GM12878 (cell line): ENCODE measurements at regions not wholly inside any gene's neighbourhood (a gene's known extent, or its start where the extent isn't known, plus 50 kb on each side); places are given as distances from the start of the nearest gene placed in this dataset.

Source experiments
- ATAC-seq: fragments of 200-7000 bp; cut with Tn5 transposase; 3 replicates; pipeline ENCODE4 v1.9.1; 2020; ENCODE audit warnings: mild to moderate bottlenecking, moderate library complexity
- BruUV-seq: library from RNA; stranded (reverse); fragments of 400-500 nt; replicated peaks from 2 replicates; lab custom pipeline; 2021; lab: Mats Ljungman, UMichigan
- CTCF ChIA-PET: fragments of 300-600 bp; sonication (Branson Sonifier 250); formaldehyde crosslinking; extraction: SDS; loops from one replicate; lab custom pipeline; 2021; ENCODE audit warnings: inconsistent platforms; lab: Yijun Ruan, JAX
- POLR2A ChIA-PET: fragments of 350-600 bp; formaldehyde crosslinking; extraction: SDS; loops from one replicate; lab custom pipeline; 2021; ENCODE audit warnings: inconsistent platforms; lab: Charles Lee
- RAD21 ChIA-PET: fragments of 300-600 bp; sonication (Branson Sonifier 250); formaldehyde crosslinking; loops from one replicate; lab custom pipeline; 2023; ENCODE audit warnings: antibody characterized with exemption; ENCODE audit not compliant: unreplicated experiment; lab: Charles Lee
- SMC1A ChIA-PET: fragments of 300-600 bp; sonication (Branson Sonifier 250); formaldehyde crosslinking; loops from one replicate; lab custom pipeline; 2023; ENCODE audit not compliant: unreplicated experiment, uncharacterized antibody; lab: Charles Lee
- DNase-seq: peaks from one replicate; pipeline ENCODE4 v3.0.0-alpha.2; 2011; ENCODE audit warnings: low read depth, low spot score
- FAIRE-seq: peaks from 3 replicates; lab custom pipeline; 2011; peaks lifted over from hg19 to GRCh38; lab: Jason Lieb, UNC
- H2AFZ ChIP-seq: 2 replicates; pipeline ENCODE4 v1.6.0; 2011; ENCODE audit warnings: low read depth, low read length, control low read depth; ENCODE audit not compliant: control insufficient read depth
- H3K27ac ChIP-seq: 2 replicates; pipeline ENCODE4 v1.5.1; 2011; ENCODE audit warnings: control low read depth; ENCODE audit not compliant: control insufficient read depth, insufficient read depth
- H3K27me3 ChIP-seq, 2 experiments: replicated peaks in 1 of 2; 2 replicates each; pipeline versions ENCODE4 v1.6.0 to v1.6.1; 2011; ENCODE audit warnings: low read length in 1 of 2; ENCODE audit not compliant: control insufficient read depth in 2 of 2, insufficient read depth in 2 of 2
- H3K36me3 ChIP-seq, 2 experiments: 2 replicates each; pipeline ENCODE4 v1.5.1; 2011; ENCODE audit warnings: low read length in 1 of 2; ENCODE audit not compliant: control insufficient read depth in 2 of 2, insufficient read depth in 2 of 2
- H3K4me1 ChIP-seq: 2 replicates; pipeline ENCODE4 v1.6.1; 2011; ENCODE audit warnings: mild to moderate bottlenecking, low read length, moderate library complexity, mixed read lengths; ENCODE audit not compliant: control insufficient read depth, insufficient read depth
- H3K4me2 ChIP-seq: 2 replicates; pipeline ENCODE4 v1.6.0; 2011; ENCODE audit warnings: control low read depth; ENCODE audit not compliant: control insufficient read depth, insufficient read depth
- H3K4me3 ChIP-seq: fragments of 200-600 bp; sonication (generic); 2 replicates; pipeline ENCODE4 v1.5.1; 2016
- H3K79me2 ChIP-seq: 2 replicates; pipeline ENCODE4 v1.6.0; 2011; ENCODE audit warnings: low read length; ENCODE audit not compliant: control insufficient read depth, insufficient read depth
- H3K9ac ChIP-seq: 2 replicates; pipeline ENCODE4 v1.8.0; 2011; ENCODE audit warnings: low read length, control low read depth, mixed read lengths; ENCODE audit not compliant: control insufficient read depth, insufficient read depth
- H3K9me3 ChIP-seq: replicated peaks from 3 replicates; pipeline ENCODE4 v1.5.1; 2011; ENCODE audit warnings: mild to moderate bottlenecking, low read length; ENCODE audit not compliant: control insufficient read depth, insufficient read depth
- H4K20me1 ChIP-seq: 2 replicates; pipeline ENCODE4 v1.6.0; 2011; ENCODE audit not compliant: control insufficient read depth, insufficient read depth
- BHLHE40 ChIP-seq, 2 experiments: fragments of 450-650 bp in 1 of 2; IDR thresholded peaks; 2 replicates each; pipeline ENCODE4 v1.6.1; 2011 to 2017; ENCODE audit warnings: low read depth in 2 of 2, borderline replicate concordance in 1 of 2, improper control_type of control experiment in 1 of 2, low read length in 1 of 2, mild to moderate bottlenecking in 1 of 2
- EP300 ChIP-seq, 2 experiments: fragments of 150-350 bp in 1 of 2; IDR thresholded peaks; 2 replicates each; pipeline ENCODE4 v1.6.1; 2011 to 2012; ENCODE audit warnings: low read depth in 2 of 2, low read length in 2 of 2, borderline replicate concordance in 1 of 2, improper control_type of control experiment in 1 of 2, inconsistent platforms in 1 of 2; ENCODE audit not compliant: control insufficient read depth in 1 of 2
- SMAD1 ChIP-seq: fragments of 450-650 bp; IDR thresholded peaks from 2 replicates; pipeline ENCODE4 v1.6.1; 2018; ENCODE audit warnings: mild to moderate bottlenecking, low read depth; ENCODE audit not compliant: partially characterized antibody
- WGBS: methylation state at CpG from one replicate; pipeline ENCODE4 v1.1.6; 2016; ENCODE audit warnings: low lambda C conversion rate; ENCODE audit not compliant: insufficient replicate concordance, insufficient coverage; ENCODE audit errors: missing lambda C conversion rate; 5-methylcytosine and 5-hydroxymethylcytosine counted together
- in situ Hi-C: fragments of 300-500 bp; cut with MboI; formaldehyde crosslinking; loops from 9 replicates; pipeline ENCODE4 v1.14.3; 2018; ENCODE audit warnings: mixed read lengths
- intact Hi-C: fragments of 100-400 bp; cut with micrococcal nuclease; formaldehyde crosslinking; loops from one replicate; pipeline ENCODE4 v1.14.2; 2022; ENCODE audit not compliant: unreplicated experiment
- TF ChIP-seq, protein P1 (sequence below): fragments of 450-650 bp; IDR thresholded peaks from 2 replicates; pipeline ENCODE4 v1.6.1; 2016; ENCODE audit warnings: mild to moderate bottlenecking
- TF ChIP-seq, protein P2 (sequence below): IDR thresholded peaks from 2 replicates; pipeline ENCODE4 v1.6.1; 2012; ENCODE audit warnings: improper control_type of control experiment, low read depth, low read length; ENCODE audit not compliant: insufficient replicate concordance

DNA sequence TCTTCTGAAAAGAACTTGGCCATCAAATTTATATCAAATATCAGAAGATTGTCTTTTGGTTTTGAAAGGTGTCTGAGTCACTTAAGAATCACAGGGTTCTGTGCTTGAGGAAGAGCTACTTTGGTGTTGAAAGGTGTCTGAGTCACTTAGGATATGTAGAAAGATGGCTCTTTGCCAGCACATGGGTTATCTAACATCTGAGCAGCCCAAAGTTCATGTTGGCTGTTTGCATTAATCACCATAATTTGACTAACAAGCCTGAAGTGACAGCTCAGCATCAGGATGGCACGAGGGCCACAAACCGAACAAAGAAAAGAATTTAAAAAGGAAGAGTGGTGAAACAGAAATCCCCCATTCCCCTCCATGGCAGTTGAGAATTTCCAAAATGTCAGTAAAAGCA lies 190.5 kb upstream of the CMC1 start:
- H3K27ac ChIP-seq: no peak overlapping the region
- H3K9me3 ChIP-seq: no peaks in the 10 kb centered on the region
- no peaks in the 10 kb centered on the region for H3K27me3 ChIP-seq
- no peaks in the 10 kb centered on the region for H4K20me1 ChIP-seq
- ChIA-PET CTCF (interaction anchor here (0.8 to 1.4 kb wide), 5 partner anchors 11 to 87 kb away, joined by 3 to 5 read pairs (median 3); no protein-coding TSS in a partner anchor), POLR2A (interaction anchor here (1.5 kb wide), 2 partner anchors 14 to 33 kb away, joined by 4 to 7 read pairs; no protein-coding TSS in a partner anchor), SMC1A (interaction anchor here (0.6 to 9.2 kb wide), 18 partner anchors 10 to 328 kb away, joined by 3 to 77 read pairs (median 4); no protein-coding TSS in a partner anchor), RAD21 (interaction anchor here (0.9 to 2.0 kb wide), 10 partner anchors 8 to 328 kb away, joined by 3 to 10 read pairs (median 5); partner anchors contain the start of gene EOMES)
- H3K9ac ChIP-seq: no peak overlapping the region
- no peak overlapping the region for H3K4me3 ChIP-seq
- TF ChIP-seq BHLHE40 (IDR thresholded peaks at IDR 0.05; ENCODE audit: borderline replicate concordance in 1 of 2, low read depth in 2 of 2, low read length in 1 of 2) (peak; percentile 25 to 32; a peak in 2 of 4 replicates), SMAD1 (peak; percentile 36), EP300 (IDR thresholded peaks at IDR 0.05; ENCODE audit: borderline replicate concordance in 1 of 2, control insufficient read depth in 1 of 2, low read depth in 2 of 2, low read length in 2 of 2) (0 out of 4 replicates have a peak, but pooled peaks of 1 of the 2 experiments have one; percentile 6)
- TF ChIP-seq, protein P1, sequence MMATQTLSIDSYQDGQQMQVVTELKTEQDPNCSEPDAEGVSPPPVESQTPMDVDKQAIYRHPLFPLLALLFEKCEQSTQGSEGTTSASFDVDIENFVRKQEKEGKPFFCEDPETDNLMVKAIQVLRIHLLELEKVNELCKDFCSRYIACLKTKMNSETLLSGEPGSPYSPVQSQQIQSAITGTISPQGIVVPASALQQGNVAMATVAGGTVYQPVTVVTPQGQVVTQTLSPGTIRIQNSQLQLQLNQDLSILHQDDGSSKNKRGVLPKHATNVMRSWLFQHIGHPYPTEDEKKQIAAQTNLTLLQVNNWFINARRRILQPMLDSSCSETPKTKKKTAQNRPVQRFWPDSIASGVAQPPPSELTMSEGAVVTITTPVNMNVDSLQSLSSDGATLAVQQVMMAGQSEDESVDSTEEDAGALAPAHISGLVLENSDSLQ: peak; percentile 46; the same call in 1 of the 2 replicates
- TF ChIP-seq, protein P2, sequence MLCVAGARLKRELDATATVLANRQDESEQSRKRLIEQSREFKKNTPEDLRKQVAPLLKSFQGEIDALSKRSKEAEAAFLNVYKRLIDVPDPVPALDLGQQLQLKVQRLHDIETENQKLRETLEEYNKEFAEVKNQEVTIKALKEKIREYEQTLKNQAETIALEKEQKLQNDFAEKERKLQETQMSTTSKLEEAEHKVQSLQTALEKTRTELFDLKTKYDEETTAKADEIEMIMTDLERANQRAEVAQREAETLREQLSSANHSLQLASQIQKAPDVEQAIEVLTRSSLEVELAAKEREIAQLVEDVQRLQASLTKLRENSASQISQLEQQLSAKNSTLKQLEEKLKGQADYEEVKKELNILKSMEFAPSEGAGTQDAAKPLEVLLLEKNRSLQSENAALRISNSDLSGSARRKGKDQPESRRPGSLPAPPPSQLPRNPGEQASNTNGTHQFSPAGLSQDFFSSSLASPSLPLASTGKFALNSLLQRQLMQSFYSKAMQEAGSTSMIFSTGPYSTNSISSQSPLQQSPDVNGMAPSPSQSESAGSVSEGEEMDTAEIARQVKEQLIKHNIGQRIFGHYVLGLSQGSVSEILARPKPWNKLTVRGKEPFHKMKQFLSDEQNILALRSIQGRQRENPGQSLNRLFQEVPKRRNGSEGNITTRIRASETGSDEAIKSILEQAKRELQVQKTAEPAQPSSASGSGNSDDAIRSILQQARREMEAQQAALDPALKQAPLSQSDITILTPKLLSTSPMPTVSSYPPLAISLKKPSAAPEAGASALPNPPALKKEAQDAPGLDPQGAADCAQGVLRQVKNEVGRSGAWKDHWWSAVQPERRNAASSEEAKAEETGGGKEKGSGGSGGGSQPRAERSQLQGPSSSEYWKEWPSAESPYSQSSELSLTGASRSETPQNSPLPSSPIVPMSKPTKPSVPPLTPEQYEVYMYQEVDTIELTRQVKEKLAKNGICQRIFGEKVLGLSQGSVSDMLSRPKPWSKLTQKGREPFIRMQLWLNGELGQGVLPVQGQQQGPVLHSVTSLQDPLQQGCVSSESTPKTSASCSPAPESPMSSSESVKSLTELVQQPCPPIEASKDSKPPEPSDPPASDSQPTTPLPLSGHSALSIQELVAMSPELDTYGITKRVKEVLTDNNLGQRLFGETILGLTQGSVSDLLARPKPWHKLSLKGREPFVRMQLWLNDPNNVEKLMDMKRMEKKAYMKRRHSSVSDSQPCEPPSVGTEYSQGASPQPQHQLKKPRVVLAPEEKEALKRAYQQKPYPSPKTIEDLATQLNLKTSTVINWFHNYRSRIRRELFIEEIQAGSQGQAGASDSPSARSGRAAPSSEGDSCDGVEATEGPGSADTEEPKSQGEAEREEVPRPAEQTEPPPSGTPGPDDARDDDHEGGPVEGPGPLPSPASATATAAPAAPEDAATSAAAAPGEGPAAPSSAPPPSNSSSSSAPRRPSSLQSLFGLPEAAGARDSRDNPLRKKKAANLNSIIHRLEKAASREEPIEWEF: no peak
- H3K4me1 ChIP-seq: no peaks in the 10 kb centered on the region
- no peak for FAIRE-seq
- BruUV-seq: no TSS peak
- H2AFZ ChIP-seq: no peak overlapping the region
- ATAC-seq: peak; percentile 70
- no peak for DNase-seq
- intact Hi-C loops (no loop called here), in situ Hi-C loops (no loop called here)
- no peak overlapping the region for H3K4me2 ChIP-seq
- H3K36me3 ChIP-seq: no peaks in the 10 kb centered on the region
- WGBS: 31% methylated on average over 2 of the region's 2 CpGs
- no peaks in the 10 kb centered on the region for H3K79me2 ChIP-seq
